ENCODE measurements at regions not wholly inside any gene's neighbourhood (a gene's known extent, or its start where the extent isn't known, plus 50 kb on each side); places are given as distances from the start of the nearest gene placed in this dataset.

DNA sequence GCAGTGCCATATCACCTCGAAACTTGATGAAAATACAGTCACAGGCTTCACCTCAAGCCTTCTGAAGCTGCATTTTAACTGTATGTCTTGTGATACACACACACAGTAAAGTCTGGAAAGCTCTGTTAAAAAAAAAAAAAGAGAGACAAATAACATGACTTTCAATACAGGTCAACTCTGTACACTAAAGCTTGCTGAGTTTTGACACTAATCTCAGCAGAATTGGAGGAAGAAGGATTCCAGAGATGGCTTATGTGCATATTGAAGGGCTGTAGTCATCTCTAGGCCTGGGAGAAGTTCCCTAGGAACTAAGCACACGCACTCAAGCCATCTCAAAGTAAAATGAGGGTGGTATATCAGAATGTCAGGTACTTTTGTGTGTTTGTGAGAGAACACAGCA lies 875.1 kb downstream of the EPHA4 start:
- TF ChIP-seq, protein P1, sequence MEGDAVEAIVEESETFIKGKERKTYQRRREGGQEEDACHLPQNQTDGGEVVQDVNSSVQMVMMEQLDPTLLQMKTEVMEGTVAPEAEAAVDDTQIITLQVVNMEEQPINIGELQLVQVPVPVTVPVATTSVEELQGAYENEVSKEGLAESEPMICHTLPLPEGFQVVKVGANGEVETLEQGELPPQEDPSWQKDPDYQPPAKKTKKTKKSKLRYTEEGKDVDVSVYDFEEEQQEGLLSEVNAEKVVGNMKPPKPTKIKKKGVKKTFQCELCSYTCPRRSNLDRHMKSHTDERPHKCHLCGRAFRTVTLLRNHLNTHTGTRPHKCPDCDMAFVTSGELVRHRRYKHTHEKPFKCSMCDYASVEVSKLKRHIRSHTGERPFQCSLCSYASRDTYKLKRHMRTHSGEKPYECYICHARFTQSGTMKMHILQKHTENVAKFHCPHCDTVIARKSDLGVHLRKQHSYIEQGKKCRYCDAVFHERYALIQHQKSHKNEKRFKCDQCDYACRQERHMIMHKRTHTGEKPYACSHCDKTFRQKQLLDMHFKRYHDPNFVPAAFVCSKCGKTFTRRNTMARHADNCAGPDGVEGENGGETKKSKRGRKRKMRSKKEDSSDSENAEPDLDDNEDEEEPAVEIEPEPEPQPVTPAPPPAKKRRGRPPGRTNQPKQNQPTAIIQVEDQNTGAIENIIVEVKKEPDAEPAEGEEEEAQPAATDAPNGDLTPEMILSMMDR (IDR thresholded peaks at IDR 0.05), result no peak
- TF ChIP-seq POLR2A (IDR thresholded peaks at IDR 0.05), result no peak
- no peak for TF ChIP-seq POLR2AphosphoS5 (IDR thresholded peaks at IDR 0.05; ENCODE audit: insufficient read depth in 1 of 2, low read depth in 1 of 2)
